ENCODE measurements at regions not wholly inside any gene's neighbourhood (a gene's known extent, or its start where the extent isn't known, plus 50 kb on each side); places are given as distances from the start of the nearest gene placed in this dataset.
"Not testable (repeated sequence)": the region's sequence is repeated elsewhere in the genome, so short reads cannot be mapped to it uniquely, and the experiment has no call there.

DNA sequence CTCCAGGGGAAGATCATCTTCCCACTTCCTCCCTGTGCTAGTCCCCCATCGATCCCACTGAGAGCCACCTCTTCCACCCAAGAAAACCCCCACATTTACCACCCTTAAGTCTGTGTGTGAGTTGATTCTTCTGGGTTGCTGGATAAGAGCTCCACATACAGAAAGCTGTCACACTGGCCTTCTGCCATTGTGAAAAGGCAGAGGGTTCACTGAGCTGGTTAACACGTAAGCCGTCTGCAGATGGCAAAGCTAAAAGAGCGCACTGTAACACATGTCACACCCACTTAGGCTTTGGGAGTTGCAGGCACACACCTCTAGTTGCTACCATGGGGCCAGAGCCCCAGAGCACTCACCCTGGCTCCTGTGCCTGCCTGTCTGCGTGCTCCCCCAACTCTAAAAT lies 309.8 kb upstream of the LRRC3B start:
- H3K9ac ChIP-seq = no peak overlapping the region
- no peak overlapping the region for H3K4me3 ChIP-seq (ENCODE audit: low read depth, low read length)
- TF ChIP-seq, protein P1, sequence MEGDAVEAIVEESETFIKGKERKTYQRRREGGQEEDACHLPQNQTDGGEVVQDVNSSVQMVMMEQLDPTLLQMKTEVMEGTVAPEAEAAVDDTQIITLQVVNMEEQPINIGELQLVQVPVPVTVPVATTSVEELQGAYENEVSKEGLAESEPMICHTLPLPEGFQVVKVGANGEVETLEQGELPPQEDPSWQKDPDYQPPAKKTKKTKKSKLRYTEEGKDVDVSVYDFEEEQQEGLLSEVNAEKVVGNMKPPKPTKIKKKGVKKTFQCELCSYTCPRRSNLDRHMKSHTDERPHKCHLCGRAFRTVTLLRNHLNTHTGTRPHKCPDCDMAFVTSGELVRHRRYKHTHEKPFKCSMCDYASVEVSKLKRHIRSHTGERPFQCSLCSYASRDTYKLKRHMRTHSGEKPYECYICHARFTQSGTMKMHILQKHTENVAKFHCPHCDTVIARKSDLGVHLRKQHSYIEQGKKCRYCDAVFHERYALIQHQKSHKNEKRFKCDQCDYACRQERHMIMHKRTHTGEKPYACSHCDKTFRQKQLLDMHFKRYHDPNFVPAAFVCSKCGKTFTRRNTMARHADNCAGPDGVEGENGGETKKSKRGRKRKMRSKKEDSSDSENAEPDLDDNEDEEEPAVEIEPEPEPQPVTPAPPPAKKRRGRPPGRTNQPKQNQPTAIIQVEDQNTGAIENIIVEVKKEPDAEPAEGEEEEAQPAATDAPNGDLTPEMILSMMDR (IDR thresholded peaks at IDR 0.05) = no peak
- H3K4me1 ChIP-seq = no peaks in the 10 kb centered on the region
- H3K79me2 ChIP-seq = no peaks in the 10 kb centered on the region
- no peak overlapping the region for H3K27ac ChIP-seq
- no peak overlapping the region for H3K4me2 ChIP-seq (ENCODE audit: low read length)
- H2AFZ ChIP-seq = no peak overlapping the region
- no peaks in the 10 kb centered on the region for H3K36me3 ChIP-seq (ENCODE audit: control insufficient read depth, insufficient read depth, low read length)
- H3K27me3 ChIP-seq (ENCODE audit: control insufficient read depth, insufficient read depth, low read length) = no peaks in the 10 kb centered on the region
- H3K9me3 ChIP-seq (ENCODE audit: control insufficient read depth, low read length) = no peaks in the 10 kb centered on the region

DNA sequence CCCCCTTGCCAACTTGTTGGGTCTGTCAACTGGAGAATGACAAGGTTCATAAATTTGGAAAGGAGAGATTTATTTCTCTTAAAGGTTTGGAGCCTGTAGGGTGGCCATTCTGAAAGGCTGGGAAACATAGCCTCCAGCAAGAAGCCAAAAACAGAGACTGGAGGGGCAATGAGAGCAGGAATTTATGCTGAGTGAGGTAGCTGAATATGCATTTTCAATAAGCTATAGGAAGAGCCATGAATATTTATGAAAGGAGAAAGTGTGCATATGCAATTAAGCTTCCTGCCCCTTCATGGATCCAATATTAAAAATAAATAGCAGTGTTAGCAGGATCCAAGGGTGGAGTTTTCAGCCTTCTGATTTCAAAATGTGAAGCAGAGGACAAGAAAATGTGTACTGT lies 306.1 kb upstream of the LRRC3B start:
- no peak overlapping the region for H3K9ac ChIP-seq
- H3K36me3 ChIP-seq (ENCODE audit: control insufficient read depth, insufficient read depth, low read length) = no peaks in the 10 kb centered on the region
- H3K27me3 ChIP-seq (ENCODE audit: control insufficient read depth, insufficient read depth, low read length) = no peaks in the 10 kb centered on the region
- H3K4me2 ChIP-seq (ENCODE audit: low read length) = no peak overlapping the region
- no peaks in the 10 kb centered on the region for H3K4me1 ChIP-seq
- H3K9me3 ChIP-seq (ENCODE audit: control insufficient read depth, low read length) = no peaks in the 10 kb centered on the region
- no peak overlapping the region for H2AFZ ChIP-seq
- TF ChIP-seq, protein P1 (IDR thresholded peaks at IDR 0.05) = no peak
- no peaks in the 10 kb centered on the region for H3K79me2 ChIP-seq
- H3K27ac ChIP-seq = no peak overlapping the region
- no peak overlapping the region for H3K4me3 ChIP-seq (ENCODE audit: low read depth, low read length)

DNA sequence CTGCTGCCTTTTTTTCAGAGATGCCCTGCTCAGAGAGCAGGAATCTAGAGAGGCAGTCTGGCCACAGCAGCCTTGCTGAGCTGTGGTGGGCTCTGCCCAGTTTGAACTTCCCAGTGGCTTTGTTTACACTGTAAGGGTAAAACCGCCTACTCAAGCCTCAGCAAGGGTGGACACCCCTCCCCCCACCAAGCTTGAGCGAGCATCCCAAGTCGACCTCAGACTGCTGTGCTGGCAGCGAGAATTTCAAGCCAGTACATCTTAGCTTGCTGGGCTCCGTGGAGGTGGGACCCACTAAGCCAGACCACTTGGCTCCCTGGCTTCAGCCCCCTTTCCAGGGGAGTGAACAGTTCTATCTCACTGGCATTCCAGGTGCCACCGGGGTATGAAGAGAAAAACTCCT lies 298.8 kb upstream of the LRRC3B start:
- H3K27ac ChIP-seq; H3K4me3 ChIP-seq (ENCODE audit: low read depth, low read length); H3K4me2 ChIP-seq (ENCODE audit: low read length); H3K9me3 ChIP-seq (ENCODE audit: control insufficient read depth, low read length); H3K36me3 ChIP-seq (ENCODE audit: control insufficient read depth, insufficient read depth, low read length); H3K79me2 ChIP-seq; H3K9ac ChIP-seq; H3K27me3 ChIP-seq (ENCODE audit: control insufficient read depth, insufficient read depth, low read length); H2AFZ ChIP-seq; H3K4me1 ChIP-seq: not testable (repeated sequence)

DNA sequence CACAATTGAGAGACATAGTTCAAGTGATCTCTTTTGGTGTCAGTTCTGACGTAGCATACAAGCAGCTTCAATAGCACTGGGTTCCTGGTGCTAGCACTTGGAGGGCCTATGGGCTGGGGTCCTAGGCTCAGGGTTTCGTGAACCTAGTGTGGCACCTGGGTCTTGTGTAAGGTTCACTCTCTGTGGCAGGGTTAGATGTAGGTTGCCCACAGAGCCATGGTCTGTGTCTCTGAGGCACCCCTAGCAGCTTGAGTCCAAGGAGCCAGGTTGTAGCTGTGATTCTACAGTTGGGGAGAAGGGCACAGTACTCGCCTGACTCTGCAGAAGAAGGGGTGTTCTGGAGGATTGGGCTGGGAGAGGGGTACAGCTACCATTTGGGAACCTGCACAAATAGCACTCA lies 282.6 kb upstream of the LRRC3B start:
- Histone ChIP-seq H3K4me2 (ENCODE audit: low read length) (no peak overlapping the region), H2AFZ (no peak overlapping the region), H3K27ac (no peak overlapping the region), H3K27me3 (ENCODE audit: control insufficient read depth, insufficient read depth, low read length) (no peaks in the 10 kb centered on the region), H3K9me3 (ENCODE audit: control insufficient read depth, low read length) (no peaks in the 10 kb centered on the region), H3K4me1 (no peaks in the 10 kb centered on the region), H3K36me3 (ENCODE audit: control insufficient read depth, insufficient read depth, low read length) (no peaks in the 10 kb centered on the region), H3K4me3 (ENCODE audit: low read depth, low read length) (no peak overlapping the region), H3K79me2 (no peaks in the 10 kb centered on the region), H3K9ac (no peak overlapping the region)
- TF ChIP-seq, protein P1 (IDR thresholded peaks at IDR 0.05) = no peak

DNA sequence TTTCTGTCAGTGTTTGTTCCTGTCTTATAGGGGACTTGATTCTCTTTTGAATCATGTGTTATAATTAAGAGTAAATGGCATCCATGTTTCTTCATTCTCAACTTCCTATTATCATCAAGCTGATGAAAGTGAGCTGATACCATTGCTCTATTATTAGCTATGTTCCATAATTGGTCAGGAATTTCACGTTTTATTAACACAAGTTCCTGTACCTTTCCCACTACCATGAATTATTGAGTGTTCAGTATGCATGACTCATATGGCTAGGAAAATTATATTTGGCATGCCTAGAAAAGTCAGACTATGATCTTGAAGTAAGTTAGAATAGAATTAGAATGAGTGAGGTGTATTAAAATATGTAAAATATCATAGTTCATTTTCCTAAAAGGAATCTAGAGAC lies 278.9 kb upstream of the LRRC3B start:
- Histone ChIP-seq H3K4me1 (no peaks in the 10 kb centered on the region), H3K27ac (no peak overlapping the region), H3K4me2 (ENCODE audit: low read length) (no peak overlapping the region), H3K9me3 (ENCODE audit: control insufficient read depth, low read length) (no peaks in the 10 kb centered on the region), H3K36me3 (ENCODE audit: control insufficient read depth, insufficient read depth, low read length) (no peaks in the 10 kb centered on the region), H3K4me3 (ENCODE audit: low read depth, low read length) (no peak overlapping the region), H3K9ac (no peak overlapping the region), H3K27me3 (ENCODE audit: control insufficient read depth, insufficient read depth, low read length) (no peaks in the 10 kb centered on the region), H2AFZ (no peak overlapping the region), H3K79me2 (no peaks in the 10 kb centered on the region)
- TF ChIP-seq, protein P1 (IDR thresholded peaks at IDR 0.05) = no peak

All from parathyroid adenoma (tissue), 2 donors.